HG02981 (cell line): ENCODE measurements at regions not wholly inside any gene's neighbourhood (a gene's known extent, or its start where the extent isn't known, plus 50 kb on each side); places are given as distances from the start of the nearest gene placed in this dataset.
"Not testable (repeated sequence)": the region's sequence is repeated elsewhere in the genome, so short reads cannot be mapped to it uniquely, and the experiment has no call there.

Experiments
- ATAC-seq: cut with Tn5 transposase; IDR thresholded peaks from one replicate; pipeline ENCODE4 v1.9.1; 2021; ENCODE audit warnings: mild to moderate bottlenecking, moderate library complexity; ENCODE audit not compliant: unreplicated experiment

- not testable (repeated sequence) for ATAC-seq
Measured at GRCh38 chr16:88184566-88185355, 198.0 kb upstream of the ZNF469 start.

GRCh38 chr16:88185406-88185805, 197.4 kb upstream of the ZNF469 start:
- ATAC-seq: not testable (repeated sequence)

GRCh38 chr16:88185976-88186888, 196.5 kb upstream of the ZNF469 start:
- not testable (repeated sequence) for ATAC-seq

- not testable (repeated sequence) for ATAC-seq
Measured at GRCh38 chr16:88186889-88187870, 195.6 kb upstream of the ZNF469 start.

- ATAC-seq: not testable (repeated sequence)
Measured at GRCh38 chr16:88188171-88188895, 194.4 kb upstream of the ZNF469 start.

GRCh38 chr16:88190592-88191095, 192.1 kb upstream of the ZNF469 start:
- not testable (repeated sequence) for ATAC-seq

- not testable (repeated sequence) for ATAC-seq
Measured at GRCh38 chr16:88191168-88191567, 191.6 kb upstream of the ZNF469 start.

- ATAC-seq: no peak
Measured at GRCh38 chr16:88192601-88193000, 190.2 kb upstream of the ZNF469 start.

- not testable (repeated sequence) for ATAC-seq
Measured at GRCh38 chr16:88193706-88194396, 188.9 kb upstream of the ZNF469 start.

- ATAC-seq: no peak
Measured at GRCh38 chr16:88194397-88195268, 188.1 kb upstream of the ZNF469 start.

- no peak for ATAC-seq
Measured at GRCh38 chr16:88195269-88195705, 187.5 kb upstream of the ZNF469 start.

GRCh38 chr16:88195911-88196465, 186.8 kb upstream of the ZNF469 start:
- ATAC-seq: no peak

GRCh38 chr16:88196471-88197400, 186.0 kb upstream of the ZNF469 start:
- ATAC-seq: no peak

- no peak for ATAC-seq
Measured at GRCh38 chr16:88197481-88198456, 185.0 kb upstream of the ZNF469 start.
